ENCODE measurements at regions not wholly inside any gene's neighbourhood (a gene's known extent, or its start where the extent isn't known, plus 50 kb on each side); places are given as distances from the start of the nearest gene placed in this dataset.

DNA sequence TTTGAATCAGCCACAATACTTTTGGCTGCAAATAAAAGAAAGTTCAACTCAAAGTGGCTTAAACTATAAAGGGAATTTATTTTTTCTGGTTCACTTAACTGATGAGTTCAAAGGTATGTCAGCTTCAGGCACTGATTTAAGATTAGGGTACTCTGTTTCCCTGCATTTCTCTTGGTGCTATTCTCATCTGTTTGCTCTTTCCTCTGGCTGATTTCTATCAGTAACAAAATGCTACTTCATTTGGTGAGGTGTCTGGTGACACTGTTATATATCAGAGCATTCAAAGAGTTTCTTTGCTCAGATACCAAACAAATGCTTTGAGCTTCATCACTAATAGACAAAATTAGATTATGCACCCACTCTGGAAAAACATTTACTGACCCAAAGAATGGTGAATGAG is 65.9 kb upstream of the HTR4 start:
- Histone ChIP-seq H3K27me3 (ENCODE audit: control insufficient read depth in 1 of 2, insufficient read depth in 2 of 2, low read length in 2 of 2) (no peaks in the 10 kb centered on the region), H3K9ac (ENCODE audit: insufficient read depth, low read depth, low read length) (no peak overlapping the region), H3K4me1 (ENCODE audit: insufficient read depth, low read length) (no peaks in the 10 kb centered on the region), H3K4me2 (ENCODE audit: low read depth, low read length) (no peak overlapping the region), H4K20me1 (ENCODE audit: insufficient read depth, low read length) (no peaks in the 10 kb centered on the region), H3K79me2 (ENCODE audit: insufficient read depth, low read length) (no peaks in the 10 kb centered on the region), H3K27ac (ENCODE audit: extremely low read length, insufficient read depth, low read length) (no peak overlapping the region), H3K9me3 (ENCODE audit: low read length) (no peaks in the 10 kb centered on the region), H3K4me3 (replicated peaks in 1 of 3; ENCODE audit: insufficient read depth in 1 of 3, low read depth in 2 of 3, low read length in 3 of 3) (no peak overlapping the region), H2AFZ (ENCODE audit: low read length) (no peak overlapping the region), H3K36me3 (replicated peaks in 1 of 2; ENCODE audit: control insufficient read depth in 1 of 2, insufficient read depth in 2 of 2, low read length in 2 of 2) (no peaks in the 10 kb centered on the region)
- POLR2A ChIA-PET: no interaction called here
- FAIRE-seq: no peak
- no peak for DNase-seq (ENCODE audit: low spot score)
- no TSS peak for BruUV-seq (replicated peaks)
- no peak for ATAC-seq
- in situ Hi-C loops (cut with HindIII; ENCODE audit: extremely low pct_ligation_motif_present, low pct_unique_long_range_greater_than_20kb): no loop called here
- intact Hi-C loops (cut with micrococcal nuclease; ENCODE audit: unreplicated experiment): no loop called here
- CTCF ChIA-PET (ENCODE audit: low intra/inter-chr PET ratio, low total read pairs): no interaction called here
- TF ChIP-seq ATF7 (IDR thresholded peaks at IDR 0.05) (no peak), ATF7 (CRISPR knock-in tag; IDR thresholded peaks at IDR 0.05) (no peak), CBX1 (IDR thresholded peaks at IDR 0.05; ENCODE audit: low read depth) (no peak), ZNF44 (CRISPR knock-in tag; IDR thresholded peaks at IDR 0.05) (no peak), NCOA2 (CRISPR knock-in tag; IDR thresholded peaks at IDR 0.05) (no peak), ZNF337 (CRISPR knock-in tag; IDR thresholded peaks at IDR 0.05; ENCODE audit: borderline replicate concordance, low read depth) (no peak), TCF7 (IDR thresholded peaks at IDR 0.05; ENCODE audit: low read depth) (no peak)
- TF ChIP-seq, protein P1, sequence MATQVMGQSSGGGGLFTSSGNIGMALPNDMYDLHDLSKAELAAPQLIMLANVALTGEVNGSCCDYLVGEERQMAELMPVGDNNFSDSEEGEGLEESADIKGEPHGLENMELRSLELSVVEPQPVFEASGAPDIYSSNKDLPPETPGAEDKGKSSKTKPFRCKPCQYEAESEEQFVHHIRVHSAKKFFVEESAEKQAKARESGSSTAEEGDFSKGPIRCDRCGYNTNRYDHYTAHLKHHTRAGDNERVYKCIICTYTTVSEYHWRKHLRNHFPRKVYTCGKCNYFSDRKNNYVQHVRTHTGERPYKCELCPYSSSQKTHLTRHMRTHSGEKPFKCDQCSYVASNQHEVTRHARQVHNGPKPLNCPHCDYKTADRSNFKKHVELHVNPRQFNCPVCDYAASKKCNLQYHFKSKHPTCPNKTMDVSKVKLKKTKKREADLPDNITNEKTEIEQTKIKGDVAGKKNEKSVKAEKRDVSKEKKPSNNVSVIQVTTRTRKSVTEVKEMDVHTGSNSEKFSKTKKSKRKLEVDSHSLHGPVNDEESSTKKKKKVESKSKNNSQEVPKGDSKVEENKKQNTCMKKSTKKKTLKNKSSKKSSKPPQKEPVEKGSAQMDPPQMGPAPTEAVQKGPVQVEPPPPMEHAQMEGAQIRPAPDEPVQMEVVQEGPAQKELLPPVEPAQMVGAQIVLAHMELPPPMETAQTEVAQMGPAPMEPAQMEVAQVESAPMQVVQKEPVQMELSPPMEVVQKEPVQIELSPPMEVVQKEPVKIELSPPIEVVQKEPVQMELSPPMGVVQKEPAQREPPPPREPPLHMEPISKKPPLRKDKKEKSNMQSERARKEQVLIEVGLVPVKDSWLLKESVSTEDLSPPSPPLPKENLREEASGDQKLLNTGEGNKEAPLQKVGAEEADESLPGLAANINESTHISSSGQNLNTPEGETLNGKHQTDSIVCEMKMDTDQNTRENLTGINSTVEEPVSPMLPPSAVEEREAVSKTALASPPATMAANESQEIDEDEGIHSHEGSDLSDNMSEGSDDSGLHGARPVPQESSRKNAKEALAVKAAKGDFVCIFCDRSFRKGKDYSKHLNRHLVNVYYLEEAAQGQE (IDR thresholded peaks at IDR 0.05; ENCODE audit: borderline replicate concordance in 1 of 2, low read depth in 1 of 2, low read length in 2 of 2): no peak
- TF ChIP-seq, protein P2, sequence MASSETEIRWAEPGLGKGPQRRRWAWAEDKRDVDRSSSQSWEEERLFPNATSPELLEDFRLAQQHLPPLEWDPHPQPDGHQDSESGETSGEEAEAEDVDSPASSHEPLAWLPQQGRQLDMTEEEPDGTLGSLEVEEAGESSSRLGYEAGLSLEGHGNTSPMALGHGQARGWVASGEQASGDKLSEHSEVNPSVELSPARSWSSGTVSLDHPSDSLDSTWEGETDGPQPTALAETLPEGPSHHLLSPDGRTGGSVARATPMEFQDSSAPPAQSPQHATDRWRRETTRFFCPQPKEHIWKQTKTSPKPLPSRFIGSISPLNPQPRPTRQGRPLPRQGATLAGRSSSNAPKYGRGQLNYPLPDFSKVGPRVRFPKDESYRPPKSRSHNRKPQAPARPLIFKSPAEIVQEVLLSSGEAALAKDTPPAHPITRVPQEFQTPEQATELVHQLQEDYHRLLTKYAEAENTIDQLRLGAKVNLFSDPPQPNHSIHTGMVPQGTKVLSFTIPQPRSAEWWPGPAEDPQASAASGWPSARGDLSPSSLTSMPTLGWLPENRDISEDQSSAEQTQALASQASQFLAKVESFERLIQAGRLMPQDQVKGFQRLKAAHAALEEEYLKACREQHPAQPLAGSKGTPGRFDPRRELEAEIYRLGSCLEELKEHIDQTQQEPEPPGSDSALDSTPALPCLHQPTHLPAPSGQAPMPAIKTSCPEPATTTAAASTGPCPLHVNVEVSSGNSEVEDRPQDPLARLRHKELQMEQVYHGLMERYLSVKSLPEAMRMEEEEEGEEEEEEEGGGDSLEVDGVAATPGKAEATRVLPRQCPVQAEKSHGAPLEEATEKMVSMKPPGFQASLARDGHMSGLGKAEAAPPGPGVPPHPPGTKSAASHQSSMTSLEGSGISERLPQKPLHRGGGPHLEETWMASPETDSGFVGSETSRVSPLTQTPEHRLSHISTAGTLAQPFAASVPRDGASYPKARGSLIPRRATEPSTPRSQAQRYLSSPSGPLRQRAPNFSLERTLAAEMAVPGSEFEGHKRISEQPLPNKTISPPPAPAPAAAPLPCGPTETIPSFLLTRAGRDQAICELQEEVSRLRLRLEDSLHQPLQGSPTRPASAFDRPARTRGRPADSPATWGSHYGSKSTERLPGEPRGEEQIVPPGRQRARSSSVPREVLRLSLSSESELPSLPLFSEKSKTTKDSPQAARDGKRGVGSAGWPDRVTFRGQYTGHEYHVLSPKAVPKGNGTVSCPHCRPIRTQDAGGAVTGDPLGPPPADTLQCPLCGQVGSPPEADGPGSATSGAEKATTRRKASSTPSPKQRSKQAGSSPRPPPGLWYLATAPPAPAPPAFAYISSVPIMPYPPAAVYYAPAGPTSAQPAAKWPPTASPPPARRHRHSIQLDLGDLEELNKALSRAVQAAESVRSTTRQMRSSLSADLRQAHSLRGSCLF (CRISPR knock-in tag; IDR thresholded peaks at IDR 0.05; ENCODE audit: borderline replicate concordance): no peak
- TF ChIP-seq, protein P3, sequence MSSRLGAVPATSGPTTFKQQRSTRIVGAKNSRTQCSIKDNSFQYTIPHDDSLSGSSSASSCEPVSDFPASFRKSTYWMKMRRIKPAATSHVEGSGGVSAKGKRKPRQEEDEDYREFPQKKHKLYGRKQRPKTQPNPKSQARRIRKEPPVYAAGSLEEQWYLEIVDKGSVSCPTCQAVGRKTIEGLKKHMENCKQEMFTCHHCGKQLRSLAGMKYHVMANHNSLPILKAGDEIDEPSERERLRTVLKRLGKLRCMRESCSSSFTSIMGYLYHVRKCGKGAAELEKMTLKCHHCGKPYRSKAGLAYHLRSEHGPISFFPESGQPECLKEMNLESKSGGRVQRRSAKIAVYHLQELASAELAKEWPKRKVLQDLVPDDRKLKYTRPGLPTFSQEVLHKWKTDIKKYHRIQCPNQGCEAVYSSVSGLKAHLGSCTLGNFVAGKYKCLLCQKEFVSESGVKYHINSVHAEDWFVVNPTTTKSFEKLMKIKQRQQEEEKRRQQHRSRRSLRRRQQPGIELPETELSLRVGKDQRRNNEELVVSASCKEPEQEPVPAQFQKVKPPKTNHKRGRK (CRISPR knock-in tag; IDR thresholded peaks at IDR 0.05): no peak

Data from HepG2 (cell line).